ENCODE measurements at regions not wholly inside any gene's neighbourhood (a gene's known extent, or its start where the extent isn't known, plus 50 kb on each side); places are given as distances from the start of the nearest gene placed in this dataset.

DNA sequence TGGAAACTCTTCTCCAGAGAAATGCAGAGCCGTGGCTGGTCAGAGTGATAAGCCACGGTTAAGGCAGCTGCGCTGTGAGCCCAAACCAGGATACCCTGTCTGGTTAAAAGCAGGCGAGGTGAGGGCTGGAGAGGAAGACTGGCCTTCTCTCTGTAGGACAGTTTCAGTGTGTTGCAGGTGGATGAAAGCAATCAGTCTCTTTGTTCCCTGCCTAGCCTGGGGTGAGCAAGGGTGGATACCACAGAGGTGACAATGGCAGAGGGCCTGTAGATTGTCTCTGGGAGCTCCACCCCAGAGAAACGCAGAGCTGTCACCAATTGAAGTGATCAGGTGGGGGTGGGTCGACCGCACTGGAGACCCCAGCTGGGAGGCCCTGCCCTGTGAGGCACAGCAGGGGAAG, 621.9 kb downstream of the LRFN5 start:
- TF ChIP-seq CTCF (conservative IDR thresholded peaks at IDR 0.05; ENCODE audit: low read depth, low read length), result no peak
- TF ChIP-seq EZH2 (IDR thresholded peaks at IDR 0.05; ENCODE audit: borderline replicate concordance, low read depth, low read length, poor library complexity, severe bottlenecking), result no peak
